ENCODE measurements at regions not wholly inside any gene's neighbourhood (a gene's known extent, or its start where the extent isn't known, plus 50 kb on each side); places are given as distances from the start of the nearest gene placed in this dataset.

DNA sequence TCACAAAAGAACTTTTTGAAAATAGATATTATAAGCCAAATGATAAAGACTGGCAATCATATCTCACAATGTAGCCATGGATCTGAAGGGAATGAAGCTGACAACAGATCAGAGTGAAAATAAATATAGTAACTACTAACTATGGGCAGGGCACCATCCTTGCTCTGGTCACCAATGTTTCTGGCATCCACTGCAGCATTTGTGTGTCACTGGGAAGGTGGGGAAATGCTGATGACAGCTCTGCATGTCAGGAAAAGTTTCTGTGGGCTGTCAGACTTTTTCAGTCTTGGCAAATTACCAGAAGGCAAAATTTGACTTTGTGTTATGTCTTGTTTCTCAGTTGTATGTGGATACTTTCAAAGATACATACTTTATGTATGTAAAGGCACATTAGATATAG, 195.6 kb downstream of the ZNF326 start:
- TF ChIP-seq CTCF (IDR thresholded peaks at IDR 0.05; ENCODE audit: extremely low read depth, missing control alignments), result no peak
- no peak for DNase-seq (ENCODE audit: low spot score)

GRCh38 chr1:90189889-90190288, 195.0 kb downstream of the ZNF326 start:
- DNase-seq (ENCODE audit: low spot score), result no peak
- no peak for TF ChIP-seq CTCF (IDR thresholded peaks at IDR 0.05; ENCODE audit: extremely low read depth, missing control alignments)

DNA sequence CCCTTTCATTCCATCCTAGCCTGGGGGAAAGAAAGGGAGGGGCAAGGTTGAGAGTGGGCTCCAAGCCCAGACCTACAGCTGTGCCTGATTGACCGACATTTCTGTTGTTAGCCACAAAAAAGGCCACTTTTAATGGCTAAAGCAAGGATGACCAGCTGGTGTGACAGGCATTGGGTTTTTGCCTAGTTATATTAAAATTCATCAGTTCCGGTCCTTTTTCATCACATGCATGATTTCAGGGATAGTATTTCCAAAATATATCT, 192.3 kb downstream of the ZNF326 start:
- TF ChIP-seq CTCF (IDR thresholded peaks at IDR 0.05; ENCODE audit: extremely low read depth, missing control alignments), result no peak
- no peak for DNase-seq (ENCODE audit: low spot score)

- TF ChIP-seq CTCF (IDR thresholded peaks at IDR 0.05; ENCODE audit: extremely low read depth, missing control alignments), result no peak
- DNase-seq (ENCODE audit: low spot score), result no peak
These were observed 191.8 kb downstream of the ZNF326 start for GRCh38 chr1:90186506-90187322.

DNA sequence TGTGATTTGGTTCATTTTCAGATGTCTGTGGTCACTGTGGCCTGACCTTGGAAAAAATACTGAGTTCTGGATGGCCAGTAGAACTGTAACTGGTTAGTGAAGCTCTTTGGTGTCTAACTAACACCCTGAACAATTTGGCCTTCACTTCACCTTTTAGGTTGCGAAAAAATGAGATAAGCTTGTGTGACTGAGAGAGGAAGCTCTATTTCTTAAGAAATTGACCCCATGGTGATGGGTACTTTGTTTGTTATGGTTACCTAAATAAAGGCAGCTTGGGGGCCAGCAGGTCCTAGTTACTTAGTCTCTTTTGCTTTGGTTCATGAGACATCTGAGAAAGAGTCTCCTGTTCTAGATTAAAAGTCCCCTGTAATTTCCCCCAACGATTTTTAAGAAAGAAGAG, 181.6 kb downstream of the ZNF326 start:
- no peak for DNase-seq (ENCODE audit: low spot score)
- no peak for TF ChIP-seq CTCF (IDR thresholded peaks at IDR 0.05; ENCODE audit: extremely low read depth, missing control alignments)

DNA sequence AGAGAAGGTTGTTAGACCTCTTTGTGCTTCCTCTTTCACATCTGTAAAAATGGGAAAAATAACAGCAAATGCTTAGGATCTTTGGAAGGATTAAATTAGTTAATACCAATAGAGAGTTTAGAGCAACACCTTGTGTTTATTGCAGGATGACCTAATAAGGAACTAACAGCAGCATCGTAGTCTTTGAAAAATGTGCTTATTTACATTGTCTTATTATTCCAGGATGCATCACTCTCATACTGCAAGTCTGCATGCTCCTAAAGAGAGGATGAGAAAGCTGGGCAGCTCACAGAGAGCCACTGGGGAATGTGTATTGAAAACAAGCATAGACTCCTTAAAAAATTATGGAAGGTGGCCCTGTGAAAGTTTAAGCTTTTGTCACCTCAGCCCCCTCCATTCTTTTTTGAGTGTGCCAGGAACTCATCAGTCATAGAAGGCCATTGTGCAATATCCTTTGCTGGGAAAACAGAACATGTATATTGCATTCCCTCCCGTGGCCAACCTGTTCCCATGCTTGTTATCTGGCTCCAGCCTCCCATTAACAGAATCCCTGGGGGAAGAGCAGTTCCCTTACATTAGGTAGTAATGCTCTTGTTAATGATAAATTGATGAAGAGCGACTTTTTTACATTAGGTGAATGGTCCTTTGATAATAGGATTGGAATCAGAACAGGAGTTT, 180.7 kb downstream of the ZNF326 start:
- DNase-seq (ENCODE audit: low spot score), result no peak
- TF ChIP-seq CTCF (IDR thresholded peaks at IDR 0.05; ENCODE audit: extremely low read depth, missing control alignments), result no peak

DNA sequence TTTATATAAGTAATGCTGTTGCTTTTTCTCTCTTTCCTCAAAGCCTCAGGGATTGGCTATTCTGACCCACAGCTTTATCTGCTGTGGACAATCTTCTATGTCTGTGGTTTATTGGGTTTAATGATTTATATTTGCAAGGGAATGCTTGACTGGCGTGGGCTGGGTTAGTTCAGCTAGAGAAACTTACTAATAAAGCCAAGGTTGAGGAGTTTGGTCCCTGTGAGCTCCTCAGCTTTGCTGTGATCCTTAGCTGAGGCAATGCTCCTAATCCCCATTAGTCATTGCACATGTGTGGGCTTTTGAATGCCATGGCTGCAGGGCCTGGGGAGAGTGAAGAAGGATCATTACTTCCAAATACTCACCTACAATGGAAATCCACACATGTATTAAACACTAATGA, 179.3 kb downstream of the ZNF326 start:
- no peak for DNase-seq (ENCODE audit: low spot score)
- TF ChIP-seq CTCF (IDR thresholded peaks at IDR 0.05; ENCODE audit: extremely low read depth, missing control alignments), result no peak

All from GM20000 (cell line).